ENCODE measurements at regions not wholly inside any gene's neighbourhood (a gene's known extent, or its start where the extent isn't known, plus 50 kb on each side); places are given as distances from the start of the nearest gene placed in this dataset.
"Not testable (repeated sequence)": the region's sequence is repeated elsewhere in the genome, so short reads cannot be mapped to it uniquely, and the experiment has no call there.

DNA sequence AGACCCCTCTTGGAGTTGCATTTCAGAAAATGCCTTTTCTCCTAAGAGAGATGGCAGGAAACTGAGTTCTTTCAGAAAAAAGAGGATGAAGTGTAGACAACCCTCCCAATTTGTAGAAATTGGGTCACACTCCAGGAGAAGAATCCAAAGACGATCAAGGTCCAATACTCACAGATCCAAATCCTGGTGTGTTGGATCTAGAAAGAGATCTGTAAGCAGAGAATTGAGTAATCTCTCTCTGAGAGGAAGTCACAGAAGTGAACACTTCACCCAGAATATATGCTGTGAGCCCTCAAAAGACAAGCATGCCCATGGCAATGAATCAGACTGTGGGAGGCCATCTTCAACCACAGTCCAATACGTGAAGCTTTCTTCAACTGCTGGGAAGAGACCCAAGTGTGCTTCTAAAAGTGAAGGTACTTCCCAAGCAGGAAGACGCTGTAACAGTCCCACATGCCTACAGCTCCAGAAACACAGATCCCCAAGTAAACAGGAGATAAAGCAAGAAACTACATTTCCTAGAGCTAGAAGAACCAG is 182.7 kb downstream of the SMC2 start:
- no peak for DNase-seq

DNA sequence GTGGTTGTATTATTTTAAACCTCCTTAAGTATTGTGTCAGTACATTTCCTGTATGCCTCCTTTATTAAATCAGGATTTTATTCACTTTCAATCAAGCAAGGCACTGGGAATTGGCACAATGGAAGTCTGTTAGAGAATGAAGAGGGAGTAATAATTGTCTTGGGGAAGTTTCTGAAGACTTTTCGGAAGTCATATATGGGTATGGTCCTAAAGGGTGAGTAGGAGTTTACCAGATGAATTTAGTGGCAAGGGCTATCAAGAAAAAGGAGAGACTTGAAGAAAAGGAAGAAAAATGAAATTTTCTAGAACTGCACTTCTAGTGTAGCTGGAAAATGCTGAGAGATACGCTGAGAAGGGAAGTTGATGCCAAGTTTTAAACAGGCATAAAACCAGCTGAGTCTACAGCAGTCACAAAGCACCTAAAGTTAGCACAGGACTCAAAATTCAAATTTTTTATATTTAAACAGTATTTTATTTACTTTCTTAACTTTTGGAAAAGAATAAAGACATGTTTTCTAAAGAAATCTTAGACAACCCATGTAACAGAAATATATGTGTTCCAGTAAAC is 184.9 kb downstream of the SMC2 start:
- DNase-seq = no peak

DNA sequence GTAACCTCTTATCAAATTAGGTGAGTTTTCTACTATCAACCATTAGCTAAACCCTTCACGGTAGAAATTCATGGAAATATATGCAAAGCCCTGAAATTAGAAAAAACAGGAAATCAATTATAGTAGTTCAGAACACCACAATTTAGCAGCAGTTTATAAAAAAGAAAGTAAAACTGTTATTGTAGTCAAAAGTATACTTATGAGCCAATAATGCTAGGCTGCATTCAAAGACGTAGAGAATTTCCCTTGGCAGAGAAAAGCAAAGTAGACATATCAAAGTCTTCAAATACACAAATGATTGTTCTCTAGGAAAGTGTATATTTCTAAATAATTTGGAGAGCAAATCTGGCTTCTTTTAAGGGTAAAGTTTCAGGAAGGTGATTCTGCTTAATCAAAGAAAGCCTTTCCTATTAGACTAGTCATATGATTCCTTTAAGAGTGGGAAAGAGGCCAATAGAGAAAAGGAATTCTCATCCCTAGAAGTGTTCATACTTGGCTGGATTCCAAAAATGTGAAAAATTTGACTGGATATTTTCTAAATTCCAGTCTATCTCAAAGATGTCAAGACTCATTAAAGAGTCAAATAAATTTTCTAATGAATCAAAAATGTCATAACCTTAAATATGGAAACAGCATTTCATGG is 185.5 kb downstream of the SMC2 start:
- DNase-seq = no peak

DNA sequence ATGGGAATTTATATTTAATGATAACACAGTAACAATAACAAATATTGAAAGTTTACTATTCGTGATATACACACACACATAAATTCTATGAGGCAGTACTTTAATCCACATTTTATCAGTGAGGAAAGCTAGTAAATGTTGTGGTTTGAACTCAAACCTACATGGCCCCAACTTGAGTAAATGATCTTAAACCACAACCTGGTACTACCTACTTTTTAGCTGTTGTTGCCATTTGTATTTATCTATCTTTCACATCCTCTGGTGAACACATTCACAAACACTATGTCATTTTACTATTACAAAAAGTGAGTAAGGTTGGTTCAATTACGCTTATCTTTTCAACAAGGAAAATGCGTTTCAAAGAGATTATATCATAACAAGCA is 186.1 kb downstream of the SMC2 start:
- no peak for DNase-seq

DNA sequence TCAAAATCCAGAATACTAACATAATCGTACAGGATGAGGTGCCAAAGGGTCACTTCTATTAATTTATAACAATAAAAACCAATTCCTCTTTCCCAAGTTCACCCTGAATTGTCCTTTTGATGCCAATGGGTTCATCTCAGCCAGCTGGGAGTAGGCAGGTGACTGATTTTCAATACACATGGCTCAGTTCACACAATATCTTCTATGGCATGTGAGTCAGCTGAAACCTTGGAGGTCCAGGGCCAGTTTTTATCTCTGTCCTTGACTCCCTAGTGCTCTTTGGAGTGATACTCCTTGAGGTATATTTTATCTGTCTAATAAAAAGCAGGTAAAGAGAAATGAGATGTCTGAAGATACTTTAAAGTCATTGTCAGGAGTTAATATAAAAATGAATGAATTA is 186.6 kb downstream of the SMC2 start:
- no peak for DNase-seq

DNA sequence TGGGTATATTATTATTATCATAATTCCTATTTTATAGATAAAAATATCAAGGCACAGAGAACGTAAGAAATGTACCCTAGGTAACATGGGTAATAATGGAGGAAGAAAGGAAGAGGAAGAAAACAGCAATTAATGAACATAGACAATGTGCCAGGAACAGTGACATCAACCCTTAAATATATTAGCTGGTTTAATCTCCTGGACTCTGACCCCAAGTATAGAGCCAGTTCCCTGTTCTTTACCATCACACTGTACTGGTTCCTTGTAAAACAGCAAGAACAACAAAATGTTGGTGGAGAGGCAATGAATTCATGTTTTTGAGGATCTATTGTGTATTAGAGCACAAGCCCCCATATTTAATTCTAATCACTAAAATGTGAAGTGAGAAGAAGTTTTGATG is 192.1 kb downstream of the SMC2 start:
- no peak for DNase-seq

DNA sequence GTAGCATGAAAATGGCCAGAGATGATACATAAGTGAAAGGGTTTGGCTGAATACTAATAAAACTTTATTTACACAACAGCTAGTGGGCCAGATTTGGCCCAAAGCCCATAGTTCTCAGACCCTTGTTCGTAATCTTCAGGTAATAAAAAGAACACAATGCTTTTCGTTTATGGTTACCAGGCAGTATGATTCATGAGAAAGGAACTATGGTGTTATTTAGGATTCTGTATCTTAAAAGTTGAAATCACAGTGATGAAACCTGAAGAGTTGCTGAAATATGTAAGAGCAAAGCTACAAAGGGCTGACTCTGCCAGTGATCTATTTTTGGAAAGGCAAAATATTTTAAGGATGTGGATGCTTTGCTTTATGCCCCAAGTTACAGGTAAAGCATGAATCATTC is 192.7 kb downstream of the SMC2 start:
- DNase-seq = no peak

DNA sequence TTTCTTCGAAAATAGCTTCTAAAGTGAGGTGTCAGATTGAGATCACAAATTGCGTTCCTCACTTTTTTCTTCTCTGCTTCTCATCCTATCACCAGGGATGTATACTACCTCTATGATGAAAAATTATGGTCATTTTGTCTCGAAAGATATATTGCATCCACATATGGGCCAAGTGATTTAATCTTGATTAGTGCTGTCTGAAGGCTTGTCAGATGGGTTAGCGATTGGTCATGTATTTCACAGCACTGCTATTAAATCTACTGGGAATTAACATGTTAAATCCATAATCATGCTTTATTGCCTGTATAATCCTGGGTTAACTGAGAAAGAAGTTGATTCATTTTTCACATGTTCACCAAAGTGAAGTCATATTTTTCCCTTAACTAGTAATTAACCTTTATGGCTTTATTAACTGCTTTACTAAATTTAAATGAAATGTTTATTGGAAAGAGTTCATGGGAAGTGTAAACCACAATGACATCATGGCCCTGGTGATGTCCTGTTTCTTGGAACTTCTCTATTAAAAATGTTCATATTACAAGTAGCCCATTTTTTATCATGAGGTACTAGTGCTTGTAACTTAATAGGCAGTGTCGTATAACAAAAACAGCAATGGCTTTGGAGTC is 193.3 kb downstream of the SMC2 start:
- DNase-seq = no peak

DNA sequence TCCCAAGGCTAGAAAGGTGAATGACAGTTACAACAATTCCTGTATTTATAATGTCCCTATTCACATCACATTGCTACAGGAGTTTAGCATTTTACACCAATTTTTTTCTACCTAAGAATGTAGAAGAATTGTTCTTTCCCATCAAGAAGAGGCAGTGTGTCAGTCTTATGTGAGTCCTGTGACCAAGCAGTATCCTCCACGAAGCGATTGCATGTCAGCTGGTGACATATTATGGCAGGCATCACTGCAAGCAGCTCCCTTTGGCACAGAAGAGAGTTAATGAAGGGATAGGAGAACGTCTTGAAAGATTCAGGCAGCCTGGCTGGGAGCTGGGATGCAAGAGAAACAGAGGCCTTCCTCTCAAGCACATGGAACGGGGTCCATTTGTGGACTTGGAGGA is 199.8 kb downstream of the SMC2 start:
- no peak for DNase-seq

DNA sequence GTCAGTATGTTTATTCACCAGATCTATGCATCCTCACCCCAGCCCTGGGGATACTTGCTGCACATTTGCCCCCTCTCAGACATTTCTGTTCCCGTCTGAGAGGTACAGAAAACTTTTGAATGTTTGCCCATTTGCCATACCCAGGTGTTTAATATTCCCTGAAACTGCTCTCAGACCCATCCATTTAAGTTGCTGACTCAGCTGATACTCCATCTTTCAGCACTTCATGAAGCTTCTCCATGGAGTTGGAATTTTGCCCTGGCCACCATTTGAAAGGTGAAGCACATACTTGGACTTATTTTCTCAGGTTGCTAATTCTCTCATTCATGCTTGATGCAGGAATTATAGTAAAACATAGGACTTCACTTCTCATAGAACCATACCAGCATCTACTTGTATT is 203.9 kb upstream of the OR13F1 start:
- no peak for DNase-seq

DNA sequence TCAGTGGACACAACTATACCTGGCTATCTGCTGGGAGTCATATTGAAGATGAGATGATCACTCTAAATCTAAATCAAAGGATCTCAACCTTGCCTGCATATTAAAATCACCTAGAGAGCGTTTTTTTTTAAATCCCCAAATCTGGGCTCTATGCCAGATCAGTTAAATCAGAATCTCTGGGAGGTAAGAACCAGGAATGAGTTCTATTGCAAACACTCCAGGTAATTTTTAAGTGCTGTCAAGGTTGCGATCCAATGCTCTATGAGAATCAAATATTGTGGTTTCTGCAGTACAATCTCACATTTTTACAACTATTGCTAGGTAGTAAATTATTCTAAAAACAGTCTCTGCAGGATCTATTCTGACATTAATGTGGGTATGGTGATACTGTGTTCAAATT is 202.3 kb upstream of the OR13F1 start:
- DNase-seq = no peak

DNA sequence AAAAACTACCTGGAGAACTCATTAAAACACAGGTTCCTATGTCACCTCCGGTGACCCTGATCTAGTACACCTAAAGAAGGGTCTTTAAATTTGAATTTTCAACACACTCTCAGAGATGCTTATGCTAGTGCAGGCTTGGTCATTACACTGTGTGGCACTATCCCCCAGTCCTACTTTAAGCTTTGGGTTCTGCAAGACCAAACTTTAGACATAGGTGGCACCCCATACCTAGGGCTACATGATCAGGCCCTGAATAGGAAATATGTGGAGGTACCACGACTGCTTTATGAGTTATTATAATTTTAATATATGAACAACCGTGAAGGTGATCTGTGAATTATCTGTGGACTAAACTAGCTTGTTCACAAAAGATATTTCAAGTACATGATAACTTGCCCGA is 201.3 kb upstream of the OR13F1 start:
- DNase-seq = no peak

DNA sequence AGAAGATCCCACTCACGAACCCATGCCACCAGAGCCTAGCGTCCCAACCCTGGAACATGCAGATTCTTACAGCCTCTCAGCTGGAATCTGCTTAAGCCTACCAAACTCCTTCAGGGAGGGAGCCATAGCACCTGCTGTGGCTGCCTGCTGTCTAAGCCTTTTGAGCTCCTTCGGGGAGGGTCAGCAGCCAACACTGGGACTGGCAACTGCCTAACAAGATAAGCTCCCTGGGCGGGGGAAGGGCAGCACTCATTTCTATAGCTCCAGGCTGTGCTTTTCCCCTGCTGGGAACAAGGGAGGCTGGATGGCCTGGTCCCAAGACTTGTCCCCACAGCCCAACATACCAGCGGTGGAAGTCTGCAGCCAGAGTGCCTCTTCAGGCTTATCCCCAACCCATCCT is 199.1 kb upstream of the OR13F1 start:
- DNase-seq = no peak

DNA sequence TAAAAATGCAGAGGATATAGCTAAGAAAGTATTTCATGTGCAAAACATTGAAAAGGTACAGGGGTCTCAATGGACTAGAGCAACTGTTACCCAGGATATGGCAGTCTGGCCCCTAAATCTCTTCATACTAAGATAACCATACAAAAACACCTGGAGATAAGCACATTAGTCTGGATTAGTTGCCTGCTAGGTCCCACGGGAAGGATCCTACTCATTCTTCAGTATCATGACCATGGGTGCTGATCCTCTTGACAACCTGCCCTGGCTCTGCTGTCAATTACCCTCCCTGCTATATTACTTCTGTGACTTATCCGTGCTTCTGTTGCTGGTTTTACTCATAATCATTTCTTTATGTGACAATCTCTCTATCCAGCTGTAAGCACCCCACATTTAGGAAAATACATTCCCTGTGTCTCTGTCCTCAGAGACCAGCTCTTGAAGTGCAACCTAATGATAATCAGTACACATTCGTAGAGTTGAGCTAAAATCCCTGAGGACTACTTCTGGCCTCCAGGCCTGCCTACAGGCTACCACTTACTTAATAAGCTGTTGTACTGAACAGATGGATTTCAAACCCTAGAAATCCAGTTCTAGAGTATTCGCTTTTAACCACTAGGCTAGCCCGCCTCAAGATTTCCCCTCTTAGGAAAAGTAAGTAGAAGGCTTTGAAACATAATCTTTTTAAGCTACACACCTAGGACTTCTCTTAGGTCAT is 190.5 kb upstream of the OR13F1 start:
- DNase-seq = no peak

DNA sequence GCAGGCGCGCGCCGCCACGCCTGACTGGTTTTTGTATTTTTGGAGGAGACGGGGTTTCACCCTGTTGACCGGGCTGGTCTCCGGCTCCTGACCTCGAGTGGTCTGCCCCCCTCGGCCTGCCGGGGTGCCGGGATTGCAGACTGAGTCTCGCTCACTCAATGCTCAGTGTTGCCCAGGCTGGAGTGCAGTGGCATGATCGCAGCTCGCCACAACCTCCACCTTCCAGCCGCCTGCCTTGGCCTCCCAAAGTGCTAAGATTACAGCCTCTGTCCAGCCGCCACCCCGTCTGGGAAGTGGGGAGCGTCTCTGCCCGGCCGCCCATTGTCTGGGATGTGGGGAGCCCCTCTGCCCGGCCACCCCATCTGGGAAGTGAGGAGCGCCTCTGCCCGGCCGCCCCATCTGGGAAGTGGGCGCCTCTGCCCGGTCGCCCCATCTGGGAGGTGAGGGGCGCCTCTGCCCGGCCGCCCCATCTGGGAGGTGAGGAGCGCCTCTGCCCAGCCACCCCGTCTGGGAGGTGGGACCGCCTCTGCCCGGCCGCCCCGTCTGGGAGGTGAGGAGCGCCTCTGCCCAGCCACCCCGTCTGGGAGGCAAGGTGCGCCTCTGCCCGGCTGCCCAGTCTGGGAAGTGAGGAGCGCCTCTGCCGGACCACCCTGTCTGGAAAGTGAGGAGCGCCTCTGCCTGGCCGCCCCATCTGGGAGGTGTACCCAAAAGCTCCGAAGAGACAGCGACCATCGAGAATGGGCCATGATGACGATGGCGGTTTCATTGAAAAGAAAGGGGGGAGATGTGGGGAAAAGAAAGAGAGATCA is 187.7 kb upstream of the OR13F1 start:
- not testable (repeated sequence) for DNase-seq

DNA sequence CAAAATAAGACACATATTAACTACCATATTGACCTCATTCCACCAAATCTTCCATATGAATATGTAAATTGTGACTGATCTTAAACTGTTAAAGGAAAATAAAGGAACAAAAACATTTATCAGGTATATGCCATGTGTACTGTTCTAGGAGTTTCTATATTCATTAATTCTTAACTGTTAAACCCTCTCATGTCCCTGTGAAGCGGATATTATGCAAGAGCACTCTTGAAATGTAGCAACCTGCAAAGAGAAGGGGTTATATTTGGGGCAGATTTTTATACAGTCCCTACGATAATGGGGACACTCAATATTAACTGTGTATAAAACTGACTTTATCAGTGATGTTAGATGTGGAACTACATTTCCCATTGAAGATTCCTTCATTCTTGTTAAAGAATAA is 184.9 kb upstream of the OR13F1 start:
- no peak for DNase-seq

DNA sequence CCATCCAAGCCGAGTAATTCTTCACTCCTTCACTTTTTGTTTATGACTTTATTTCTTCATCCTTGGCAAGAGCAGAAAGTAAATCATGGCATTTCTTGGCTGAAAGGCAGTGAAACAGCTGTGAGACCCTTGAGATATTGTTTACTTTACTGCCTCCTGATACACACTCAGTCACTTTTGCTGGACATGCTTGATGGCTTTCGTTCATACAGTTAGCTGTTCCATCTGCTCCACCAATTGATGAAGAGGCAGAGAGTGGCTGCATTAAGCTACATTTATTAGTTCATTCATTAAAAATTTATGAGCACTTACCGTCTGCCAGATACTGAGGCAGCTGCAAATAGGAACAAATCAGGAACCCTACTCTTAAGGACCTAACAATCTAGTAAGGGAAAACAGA is 184.4 kb upstream of the OR13F1 start:
- DNase-seq = no peak

DNA sequence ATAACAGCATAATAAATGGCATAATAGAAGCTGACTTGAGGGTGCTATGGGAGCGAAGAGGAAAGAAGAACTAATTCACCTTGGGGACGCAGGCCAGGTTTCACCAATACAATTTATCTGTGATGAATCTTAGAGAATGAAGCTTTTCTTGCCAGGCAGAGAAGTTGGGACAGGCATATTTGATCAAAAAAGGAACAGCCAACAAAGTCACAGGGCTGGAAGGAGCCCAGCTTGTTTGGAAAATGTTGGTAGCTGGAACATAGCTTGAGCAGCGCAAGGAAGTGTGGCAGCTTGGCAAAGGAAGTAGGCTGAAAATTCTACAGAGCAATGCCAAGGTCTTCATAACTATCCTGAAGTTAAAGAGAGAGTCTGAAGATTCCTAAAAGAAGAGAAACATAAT is 181.5 kb upstream of the OR13F1 start:
- no peak for DNase-seq

DNA sequence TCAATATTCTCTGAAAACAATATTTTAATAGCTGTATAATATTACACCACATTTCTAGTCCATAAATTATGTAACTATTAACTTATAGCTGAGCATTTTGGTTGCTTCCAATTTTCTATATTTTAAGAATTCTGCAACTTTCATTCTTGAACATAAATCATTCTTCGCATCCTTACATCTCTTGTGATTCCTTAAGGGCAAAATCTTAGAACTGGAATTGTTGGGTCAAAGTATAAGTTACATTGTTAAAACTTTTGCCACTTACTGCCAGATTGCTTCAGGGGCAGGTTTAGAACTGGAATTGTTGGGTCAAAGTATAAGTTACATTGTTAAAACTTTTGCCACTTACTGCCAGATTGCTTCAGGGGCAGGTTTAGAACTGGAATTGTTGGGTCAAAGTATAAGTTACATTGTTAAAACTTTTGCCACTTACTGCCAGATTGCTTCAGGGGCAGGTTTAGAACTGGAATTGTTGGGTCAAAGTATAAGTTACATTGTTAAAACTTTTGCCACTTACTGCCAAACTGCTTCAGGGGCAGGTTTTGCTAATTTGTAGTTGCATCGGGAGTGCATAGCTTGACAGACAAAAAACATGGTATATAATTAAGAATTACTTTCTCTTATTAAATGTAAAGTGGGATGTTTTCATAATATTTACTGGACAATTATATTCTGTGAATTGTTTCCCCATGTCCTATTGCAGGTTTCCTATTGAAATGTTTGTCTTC is 179.9 kb upstream of the OR13F1 start:
- not testable (repeated sequence) for DNase-seq

DNA sequence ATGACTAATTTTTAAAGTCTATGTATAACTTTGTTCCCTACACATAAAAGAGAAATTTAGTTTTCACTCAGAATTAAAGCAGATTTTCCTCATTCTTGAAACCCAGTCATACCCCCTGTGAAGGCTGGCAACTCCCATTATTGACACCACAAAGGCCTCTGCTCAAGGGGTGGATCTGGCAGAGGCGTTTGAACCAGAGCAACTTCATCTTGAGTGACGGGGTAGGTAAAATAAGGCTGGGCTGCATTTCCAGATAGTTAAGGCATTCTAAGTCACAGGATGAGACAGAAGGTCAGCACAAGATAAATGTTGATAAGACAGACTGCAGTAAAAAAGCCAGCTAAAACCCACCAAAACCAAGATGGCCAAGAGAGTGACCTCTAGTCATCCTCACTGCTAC is 177.2 kb upstream of the OR13F1 start:
- no peak for DNase-seq

DNA sequence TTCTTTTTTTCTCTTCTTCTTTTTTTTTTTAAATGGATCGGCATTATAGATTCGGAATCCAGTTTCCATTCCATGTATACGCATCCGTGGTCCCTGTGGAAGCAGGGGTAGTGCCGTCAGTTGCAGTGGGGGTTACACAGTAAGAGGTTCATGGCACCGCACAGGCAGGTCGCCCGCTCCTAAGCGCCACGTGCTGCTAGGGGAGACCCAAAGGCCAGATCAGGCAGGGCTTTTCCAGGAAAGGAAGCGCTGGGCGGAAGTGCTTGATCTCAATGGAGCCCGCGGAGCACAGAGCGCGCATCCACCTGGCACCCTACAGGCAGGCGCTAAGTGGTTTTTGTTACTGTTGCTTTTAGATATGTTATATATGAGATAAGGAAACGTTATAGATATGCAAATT is 174.8 kb upstream of the OR13F1 start:
- no peak for DNase-seq

DNA sequence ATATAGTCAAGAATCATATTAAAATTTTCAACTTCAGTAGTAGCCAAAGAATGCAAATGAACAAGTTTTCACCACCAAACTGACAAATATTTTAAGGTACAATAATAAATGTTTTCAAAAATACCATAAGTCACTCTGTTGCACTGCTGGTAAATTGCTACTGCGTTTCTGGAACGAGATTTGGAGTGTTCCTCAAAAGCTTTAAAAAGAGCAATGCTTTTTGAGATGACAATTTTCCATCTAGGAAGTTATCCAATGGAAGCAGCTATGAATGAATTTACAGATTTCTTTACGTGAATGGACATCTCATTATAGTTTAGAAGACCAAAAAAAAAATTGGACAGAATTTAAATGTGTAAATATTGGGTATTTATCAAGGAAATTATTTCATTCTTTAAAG is 173.2 kb upstream of the OR13F1 start:
- no peak for DNase-seq
